K562 (cell line): ENCODE measurements at regions not wholly inside any gene's neighbourhood (a gene's known extent, or its start where the extent isn't known, plus 50 kb on each side); places are given as distances from the start of the nearest gene placed in this dataset.

Source experiments
- ATAC-seq: fragments of 200-7000 bp; cut with Tn5 transposase; 3 replicates; pipeline ENCODE4 v1.9.1; 2020; ENCODE audit warnings: moderate library complexity
- BruUV-seq: library from RNA; stranded (reverse); fragments of 400-500 nt; replicated peaks from 2 replicates; lab custom pipeline; 2021; lab: Mats Ljungman, UMichigan
- CTCF ChIA-PET: fragments of 300-600 bp; formaldehyde crosslinking; extraction: SDS; loops from one replicate; lab custom pipeline; 2021; ENCODE audit warnings: low intra/inter-chr PET ratio; lab: Yijun Ruan, JAX
- POLR2A ChIA-PET: fragments of 300-600, 350-650 bp; sonication (Branson Sonifier 250); formaldehyde crosslinking; extraction: SDS; loops from one replicate; lab custom pipeline; 2021; ENCODE audit warnings: antibody characterized with exemption, inconsistent platforms; lab: Yijun Ruan, JAX
- DNase-seq, 4 experiments: peaks; one replicate each; pipeline versions ENCODE4 v3.0.0 to v3.0.0-alpha.2; 2011 to 2018; ENCODE audit warnings: low spot score in 3 of 4, mixed read lengths in 3 of 4; ENCODE audit errors: extremely low read depth in 1 of 4
- FAIRE-seq: peaks from 2 replicates; lab custom pipeline; 2011; peaks lifted over from hg19 to GRCh38; lab: Jason Lieb, UNC
- H2AFZ ChIP-seq: 2 replicates; pipeline ENCODE4 v1.6.0; 2011; ENCODE audit warnings: low read depth, low read length, control low read depth, inconsistent platforms
- H3K27ac ChIP-seq: fragments of 200-600 bp; 3 replicates; pipeline ENCODE4 v1.8.0; 2011; ENCODE audit warnings: low read depth, mild to moderate bottlenecking, control low read depth, inconsistent platforms, low read length, moderate library complexity, mixed read lengths; ENCODE audit errors: extremely low read depth
- H3K27me3 ChIP-seq, 2 experiments: fragments of 300-600 bp in 1 of 2; 2 replicates in 1 of 2; 3 replicates in 1 of 2; pipeline versions ENCODE4 v1.6.0 to v1.8.0; 2011; ENCODE audit warnings: inconsistent platforms in 2 of 2, low read length in 2 of 2, mild to moderate bottlenecking in 1 of 2, mixed read lengths in 1 of 2, moderate library complexity in 1 of 2; ENCODE audit not compliant: control insufficient read depth in 2 of 2, insufficient read depth in 2 of 2
- H3K36me3 ChIP-seq: fragments of 300-600 bp; 3 replicates; pipeline ENCODE4 v1.8.0; 2011; ENCODE audit warnings: mild to moderate bottlenecking, low read length, inconsistent platforms; ENCODE audit not compliant: control insufficient read depth, insufficient read depth
- H3K4me1 ChIP-seq, 2 experiments: fragments of 200-600 bp in 1 of 2; replicated peaks in 1 of 2; 2 replicates in 1 of 2; 3 replicates in 1 of 2; pipeline versions ENCODE4 v1.5.1 to v1.8.0; 2011; ENCODE audit warnings: inconsistent platforms in 2 of 2, low read length in 2 of 2, mild to moderate bottlenecking in 1 of 2, mixed read lengths in 1 of 2, moderate library complexity in 1 of 2; ENCODE audit not compliant: control insufficient read depth in 2 of 2, insufficient read depth in 2 of 2
- H3K4me2 ChIP-seq: 2 replicates; pipeline ENCODE4 v1.6.1; 2011; ENCODE audit warnings: low read length, control low read depth, inconsistent platforms, mixed read lengths; ENCODE audit not compliant: insufficient read depth
- H3K4me3 ChIP-seq: fragments of 200-600 bp; sonication (generic), shearing (Covaris generic); 2 replicates; pipeline ENCODE4 v1.5.1; 2016; ENCODE audit warnings: control low read depth, inconsistent platforms
- H3K79me2 ChIP-seq: fragments of 200-600 bp; 3 replicates; pipeline ENCODE4 v1.8.0; 2011; ENCODE audit warnings: low read length, inconsistent platforms; ENCODE audit not compliant: control insufficient read depth, insufficient read depth
- H3K9ac ChIP-seq, 2 experiments: 2 replicates each; pipeline versions ENCODE4 v1.6.0 to v1.6.1; 2011; ENCODE audit warnings: low read depth in 2 of 2, low read length in 2 of 2, control low read depth in 1 of 2, inconsistent platforms in 1 of 2, mild to moderate bottlenecking in 1 of 2, mixed read lengths in 1 of 2; ENCODE audit not compliant: insufficient read depth in 1 of 2
- H3K9me1 ChIP-seq: one replicate; pipeline ENCODE4 v1.6.0; 2011; ENCODE audit warnings: inconsistent platforms, mild to moderate bottlenecking, low read length, moderate library complexity; ENCODE audit not compliant: control insufficient read depth, insufficient read depth
- H3K9me3 ChIP-seq: replicated peaks from 2 replicates; pipeline ENCODE4 v1.5.1; 2011; ENCODE audit warnings: low read depth, low read length, inconsistent platforms; ENCODE audit not compliant: control insufficient read depth, insufficient read depth
- H4K20me1 ChIP-seq: replicated peaks from 2 replicates; pipeline ENCODE4 v1.6.1; 2011; ENCODE audit warnings: low read length, inconsistent platforms, mixed read lengths; ENCODE audit not compliant: control insufficient read depth, insufficient read depth
- CBX5 ChIP-seq: IDR thresholded peaks from 2 replicates; pipeline ENCODE4 v1.6.1; 2014; ENCODE audit warnings: low read depth, borderline replicate concordance
- DIDO1 ChIP-seq: fragments of 450-650 bp; IDR thresholded peaks from 2 replicates; pipeline ENCODE4 v1.6.1; 2016; ENCODE audit warnings: low read depth, missing biosample characterization, missing genetic modification characterization
- DPF2 ChIP-seq: fragments of 450-650 bp; IDR thresholded peaks from 2 replicates; pipeline ENCODE4 v1.6.1; 2016
- EWSR1 ChIP-seq: fragments of 450-650 bp; IDR thresholded peaks from 2 replicates; pipeline ENCODE4 v1.6.1; 2018; ENCODE audit warnings: borderline replicate concordance, mild to moderate bottlenecking, low read depth, moderate library complexity; ENCODE audit not compliant: partially characterized antibody
- FOXP1 ChIP-seq: sonication (generic); formaldehyde crosslinking; IDR thresholded peaks from 2 replicates; pipeline ENCODE4 v1.8.0; 2022; ENCODE audit warnings: mild to moderate bottlenecking, missing genetic modification reagents
- HMG20A ChIP-seq: fragments of 450-650 bp; formaldehyde crosslinking; conservative IDR thresholded peaks from 2 replicates; pipeline ENCODE4 v1.4.0; 2020; ENCODE audit warnings: mild to moderate bottlenecking, mixed read lengths
- ILK ChIP-seq: fragments of 450-650 bp; IDR thresholded peaks from 2 replicates; pipeline ENCODE4 v1.6.1; 2016; ENCODE audit warnings: missing genetic modification characterization, low read depth, mild to moderate bottlenecking, missing compliant biosample characterization, moderate library complexity, borderline replicate concordance
- NFIX ChIP-seq: fragments of 250-450 bp; sonication (Bioruptor Pico); IDR thresholded peaks from 2 replicates; pipeline ENCODE4 v1.4.0; 2020; ENCODE audit warnings: low read depth, mild to moderate bottlenecking, moderate library complexity
- NR2C2 ChIP-seq, 2 experiments: fragments of 200-800 bp in 1 of 2; sonication (Bioruptor generic) in 1 of 2; sonication (generic) in 1 of 2; formaldehyde crosslinking in 1 of 2; IDR thresholded peaks; 2 replicates each; pipeline versions ENCODE4 v1.6.1 to v1.8.0; 2016 to 2022; ENCODE audit warnings: mild to moderate bottlenecking in 1 of 2, missing compliant biosample characterization in 1 of 2, missing genetic modification characterization in 1 of 2, missing genetic modification reagents in 1 of 2
- in situ Hi-C: fragments of 300-500 bp; cut with MboI; formaldehyde crosslinking; loops from 4 replicates; pipeline ENCODE4 v1.15.0; 2018; ENCODE audit warnings: inconsistent platforms, mixed read lengths
- intact Hi-C: fragments of 100-400 bp; cut with micrococcal nuclease; formaldehyde crosslinking; loops from 2 replicates; pipeline ENCODE4 v1.14.2; 2022

GRCh38 chr4:114081783-114082182 lies 102.3 kb upstream of the ARSJ start:
- POLR2A ChIA-PET, result no interaction called here
- no peak overlapping the region for H3K4me3 ChIP-seq
- H2AFZ ChIP-seq, result no peak overlapping the region
- H3K4me2 ChIP-seq, result no peak overlapping the region
- H3K36me3 ChIP-seq, result no peaks in the 10 kb centered on the region
- H3K27ac ChIP-seq, result no peak overlapping the region
- in situ Hi-C loops (no loop called here), intact Hi-C loops (no loop called here)
- no peak for DNase-seq
- H4K20me1 ChIP-seq, result no peaks in the 10 kb centered on the region
- H3K4me1 ChIP-seq, result no peaks in the 10 kb centered on the region
- CTCF ChIA-PET, result no interaction called here
- no TSS peak for BruUV-seq
- H3K9me3 ChIP-seq, result no peaks in the 10 kb centered on the region; the same call in 1 of the 2 replicates
- no peak for TF ChIP-seq CBX5
- no peak for TF ChIP-seq NR2C2 (CRISPR knock-in tag; IDR thresholded peaks at IDR 0.05)
- no peak for TF ChIP-seq NR2C2 (tag; IDR thresholded peaks at IDR 0.05)
- TF ChIP-seq EWSR1, result no peak
- no peak for TF ChIP-seq NFIX (CRISPR knock-in tag)
- no peak for TF ChIP-seq DIDO1 (tag)
- no peak for TF ChIP-seq DPF2
- no peak for TF ChIP-seq ILK
- TF ChIP-seq FOXP1 (CRISPR knock-in tag), result no peak
- no peak for TF ChIP-seq HMG20A (CRISPR knock-in tag)
- no peak overlapping the region for H3K9ac ChIP-seq
- no peaks in the 10 kb centered on the region for H3K79me2 ChIP-seq
- H3K27me3 ChIP-seq, result no peaks in the 10 kb centered on the region
- H3K9me1 ChIP-seq, result no peaks in the 10 kb centered on the region
- no peak for ATAC-seq
- FAIRE-seq, result no peak
